ENCODE measurements at regions not wholly inside any gene's neighbourhood (a gene's known extent, or its start where the extent isn't known, plus 50 kb on each side); places are given as distances from the start of the nearest gene placed in this dataset.

DNA sequence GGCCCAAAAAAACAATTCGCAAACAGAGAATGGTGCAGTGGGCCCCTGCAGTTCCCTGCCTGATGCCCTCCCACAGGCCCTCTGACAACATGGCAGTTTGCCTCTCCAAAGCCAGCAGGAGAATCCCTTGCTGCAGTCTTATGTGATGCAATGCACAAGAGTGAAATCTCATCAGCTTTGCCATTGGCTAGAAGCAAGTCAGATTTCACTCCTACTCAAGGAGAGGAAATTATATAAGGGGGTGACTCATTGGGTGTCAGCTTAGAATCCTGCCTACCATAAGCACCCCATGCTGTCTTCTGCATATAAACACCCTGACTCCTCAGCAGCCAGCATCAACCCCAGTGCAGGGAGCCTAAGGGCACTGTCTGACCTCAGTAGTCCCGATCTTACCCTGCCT, 157.3 kb upstream of the LDB2 start:
- no peak overlapping the region for H3K27ac Mint-ChIP-seq
- no peak overlapping the region for H3K4me3 Mint-ChIP-seq
- no peak for DNase-seq (ENCODE audit: low spot score)

DNA sequence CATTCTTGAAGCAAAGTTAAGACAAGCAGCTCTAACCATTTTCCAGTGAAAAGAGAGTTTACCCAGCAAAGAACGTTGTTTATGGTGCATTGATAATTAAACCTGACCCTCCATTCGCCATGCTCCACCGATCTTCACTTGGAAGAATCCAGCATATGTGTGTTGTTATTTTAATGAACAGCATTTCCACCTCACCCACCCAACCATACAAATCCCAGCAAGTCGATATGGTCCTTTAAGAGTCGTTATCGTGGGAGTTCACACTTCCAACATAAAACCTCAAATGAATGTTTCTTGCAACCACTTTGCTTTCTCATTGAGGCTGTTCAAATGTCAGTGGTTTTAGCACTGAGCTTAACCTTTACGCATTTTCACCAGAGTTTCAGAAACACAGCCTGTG, 147.4 kb upstream of the LDB2 start:
- H3K4me1 Mint-ChIP-seq, result no peaks in the 10 kb centered on the region
- H3F3A ChIP-seq (replicated peaks; ENCODE audit: low read depth), result no peaks in the 10 kb centered on the region
- H3K4me3 ChIP-seq, result no peak overlapping the region
- no peak overlapping the region for H3K27ac Mint-ChIP-seq
- DNase-seq (ENCODE audit: low spot score), result no peak
- H3K9me2 ChIP-seq (ENCODE audit: insufficient read depth), result peaks cover 6% of the 10 kb centered on the region; the same call in 1 of the 2 replicates
- ATAC-seq, result no peak
- no peaks in the 10 kb centered on the region for H3K36me3 Mint-ChIP-seq (ENCODE audit: low read depth)
- H4K20me1 ChIP-seq (replicated peaks; ENCODE audit: insufficient read depth), result no peaks in the 10 kb centered on the region
- H3K79me2 ChIP-seq (replicated peaks; ENCODE audit: insufficient read depth), result no peaks in the 10 kb centered on the region
- H3K4me2 ChIP-seq, result no peak overlapping the region
- H2AFZ ChIP-seq, result no peak overlapping the region
- no peaks in the 10 kb centered on the region for H3K36me3 ChIP-seq (ENCODE audit: insufficient read depth)
- no peak overlapping the region for H3K4me3 Mint-ChIP-seq
- H3K27me3 Mint-ChIP-seq (ENCODE audit: insufficient read depth, low read depth, poor library complexity), result no peaks in the 10 kb centered on the region
- H3K4me1 ChIP-seq (ENCODE audit: insufficient read depth), result no peaks in the 10 kb centered on the region
- H3K9me3 Mint-ChIP-seq, result peaks cover 6% of the 10 kb centered on the region; the same call in 1 of the 3 replicates
- H3K27me3 ChIP-seq (ENCODE audit: insufficient read depth), result no peaks in the 10 kb centered on the region
- H3K27ac ChIP-seq (ENCODE audit: low read depth), result no peak overlapping the region
- no peak for TF ChIP-seq JUNB (IDR thresholded peaks at IDR 0.05; ENCODE audit: unreplicated experiment)
- TF ChIP-seq, protein P1, sequence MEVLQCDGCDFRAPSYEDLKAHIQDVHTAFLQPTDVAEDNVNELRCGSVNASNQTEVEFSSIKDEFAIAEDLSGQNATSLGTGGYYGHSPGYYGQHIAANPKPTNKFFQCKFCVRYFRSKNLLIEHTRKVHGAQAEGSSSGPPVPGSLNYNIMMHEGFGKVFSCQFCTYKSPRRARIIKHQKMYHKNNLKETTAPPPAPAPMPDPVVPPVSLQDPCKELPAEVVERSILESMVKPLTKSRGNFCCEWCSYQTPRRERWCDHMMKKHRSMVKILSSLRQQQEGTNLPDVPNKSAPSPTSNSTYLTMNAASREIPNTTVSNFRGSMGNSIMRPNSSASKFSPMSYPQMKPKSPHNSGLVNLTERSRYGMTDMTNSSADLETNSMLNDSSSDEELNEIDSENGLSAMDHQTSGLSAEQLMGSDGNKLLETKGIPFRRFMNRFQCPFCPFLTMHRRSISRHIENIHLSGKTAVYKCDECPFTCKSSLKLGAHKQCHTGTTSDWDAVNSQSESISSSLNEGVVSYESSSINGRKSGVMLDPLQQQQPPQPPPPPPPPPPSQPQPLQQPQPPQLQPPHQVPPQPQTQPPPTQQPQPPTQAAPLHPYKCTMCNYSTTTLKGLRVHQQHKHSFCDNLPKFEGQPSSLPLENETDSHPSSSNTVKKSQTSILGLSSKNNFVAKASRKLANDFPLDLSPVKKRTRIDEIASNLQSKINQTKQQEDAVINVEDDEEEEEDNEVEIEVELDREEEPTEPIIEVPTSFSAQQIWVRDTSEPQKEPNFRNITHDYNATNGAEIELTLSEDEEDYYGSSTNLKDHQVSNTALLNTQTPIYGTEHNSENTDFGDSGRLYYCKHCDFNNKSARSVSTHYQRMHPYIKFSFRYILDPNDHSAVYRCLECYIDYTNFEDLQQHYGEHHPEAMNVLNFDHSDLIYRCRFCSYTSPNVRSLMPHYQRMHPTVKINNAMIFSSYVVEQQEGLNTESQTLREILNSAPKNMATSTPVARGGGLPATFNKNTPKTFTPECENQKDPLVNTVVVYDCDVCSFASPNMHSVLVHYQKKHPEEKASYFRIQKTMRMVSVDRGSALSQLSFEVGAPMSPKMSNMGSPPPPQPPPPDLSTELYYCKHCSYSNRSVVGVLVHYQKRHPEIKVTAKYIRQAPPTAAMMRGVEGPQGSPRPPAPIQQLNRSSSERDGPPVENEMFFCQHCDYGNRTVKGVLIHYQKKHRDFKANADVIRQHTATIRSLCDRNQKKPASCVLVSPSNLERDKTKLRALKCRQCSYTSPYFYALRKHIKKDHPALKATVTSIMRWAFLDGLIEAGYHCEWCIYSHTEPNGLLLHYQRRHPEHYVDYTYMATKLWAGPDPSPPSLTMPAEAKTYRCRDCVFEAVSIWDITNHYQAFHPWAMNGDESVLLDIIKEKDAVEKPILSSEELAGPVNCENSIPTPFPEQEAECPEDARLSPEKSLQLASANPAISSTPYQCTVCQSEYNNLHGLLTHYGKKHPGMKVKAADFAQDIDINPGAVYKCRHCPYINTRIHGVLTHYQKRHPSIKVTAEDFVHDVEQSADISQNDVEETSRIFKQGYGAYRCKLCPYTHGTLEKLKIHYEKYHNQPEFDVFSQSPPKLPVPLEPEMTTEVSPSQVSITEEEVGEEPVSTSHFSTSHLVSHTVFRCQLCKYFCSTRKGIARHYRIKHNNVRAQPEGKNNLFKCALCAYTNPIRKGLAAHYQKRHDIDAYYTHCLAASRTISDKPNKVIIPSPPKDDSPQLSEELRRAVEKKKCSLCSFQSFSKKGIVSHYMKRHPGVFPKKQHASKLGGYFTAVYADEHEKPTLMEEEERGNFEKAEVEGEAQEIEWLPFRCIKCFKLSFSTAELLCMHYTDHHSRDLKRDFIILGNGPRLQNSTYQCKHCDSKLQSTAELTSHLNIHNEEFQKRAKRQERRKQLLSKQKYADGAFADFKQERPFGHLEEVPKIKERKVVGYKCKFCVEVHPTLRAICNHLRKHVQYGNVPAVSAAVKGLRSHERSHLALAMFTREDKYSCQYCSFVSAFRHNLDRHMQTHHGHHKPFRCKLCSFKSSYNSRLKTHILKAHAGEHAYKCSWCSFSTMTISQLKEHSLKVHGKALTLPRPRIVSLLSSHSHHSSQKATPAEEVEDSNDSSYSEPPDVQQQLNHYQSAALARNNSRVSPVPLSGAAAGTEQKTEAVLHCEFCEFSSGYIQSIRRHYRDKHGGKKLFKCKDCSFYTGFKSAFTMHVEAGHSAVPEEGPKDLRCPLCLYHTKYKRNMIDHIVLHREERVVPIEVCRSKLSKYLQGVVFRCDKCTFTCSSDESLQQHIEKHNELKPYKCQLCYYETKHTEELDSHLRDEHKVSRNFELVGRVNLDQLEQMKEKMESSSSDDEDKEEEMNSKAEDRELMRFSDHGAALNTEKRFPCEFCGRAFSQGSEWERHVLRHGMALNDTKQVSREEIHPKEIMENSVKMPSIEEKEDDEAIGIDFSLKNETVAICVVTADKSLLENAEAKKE (CRISPR knock-in tag; IDR thresholded peaks at IDR 0.05), result no peak
- TF ChIP-seq NANOG (IDR thresholded peaks at IDR 0.05; ENCODE audit: borderline replicate concordance), result no peak

More for the DNA sequence above, 157.3 kb upstream of the LDB2 start:
- no peaks in the 10 kb centered on the region for H3K36me3 Mint-ChIP-seq (ENCODE audit: low read depth)
- H3K27me3 Mint-ChIP-seq (ENCODE audit: insufficient read depth, low read depth, poor library complexity), result peaks cover 2% of the 10 kb centered on the region
- Histone ChIP-seq H3K36me3 (ENCODE audit: insufficient read depth) (no peaks in the 10 kb centered on the region), H3K4me1 (ENCODE audit: insufficient read depth) (no peaks in the 10 kb centered on the region), H3K27ac (ENCODE audit: low read depth) (no peak overlapping the region), H3K4me3 (no peak overlapping the region), H3F3A (replicated peaks; ENCODE audit: low read depth) (no peaks in the 10 kb centered on the region), H3K79me2 (replicated peaks; ENCODE audit: insufficient read depth) (no peaks in the 10 kb centered on the region), H3K4me2 (no peak overlapping the region), H3K27me3 (ENCODE audit: insufficient read depth) (no peaks in the 10 kb centered on the region), H3K9me2 (ENCODE audit: insufficient read depth) (peaks cover 16% of the 10 kb centered on the region; the same call in 1 of the 2 replicates), H2AFZ (peak overlapping the region; percentile 74; the same call in 1 of the 2 replicates), H4K20me1 (replicated peaks; ENCODE audit: insufficient read depth) (no peaks in the 10 kb centered on the region)
- ATAC-seq, result no peak; the same call in 2 of the 3 replicates
- no peak for TF ChIP-seq STAT1 (IDR thresholded peaks at IDR 0.05; ENCODE audit: unreplicated experiment)
- no peak for TF ChIP-seq EZH2phosphoT487 (IDR thresholded peaks at IDR 0.05; ENCODE audit: unreplicated experiment)
- TF ChIP-seq, protein P2, sequence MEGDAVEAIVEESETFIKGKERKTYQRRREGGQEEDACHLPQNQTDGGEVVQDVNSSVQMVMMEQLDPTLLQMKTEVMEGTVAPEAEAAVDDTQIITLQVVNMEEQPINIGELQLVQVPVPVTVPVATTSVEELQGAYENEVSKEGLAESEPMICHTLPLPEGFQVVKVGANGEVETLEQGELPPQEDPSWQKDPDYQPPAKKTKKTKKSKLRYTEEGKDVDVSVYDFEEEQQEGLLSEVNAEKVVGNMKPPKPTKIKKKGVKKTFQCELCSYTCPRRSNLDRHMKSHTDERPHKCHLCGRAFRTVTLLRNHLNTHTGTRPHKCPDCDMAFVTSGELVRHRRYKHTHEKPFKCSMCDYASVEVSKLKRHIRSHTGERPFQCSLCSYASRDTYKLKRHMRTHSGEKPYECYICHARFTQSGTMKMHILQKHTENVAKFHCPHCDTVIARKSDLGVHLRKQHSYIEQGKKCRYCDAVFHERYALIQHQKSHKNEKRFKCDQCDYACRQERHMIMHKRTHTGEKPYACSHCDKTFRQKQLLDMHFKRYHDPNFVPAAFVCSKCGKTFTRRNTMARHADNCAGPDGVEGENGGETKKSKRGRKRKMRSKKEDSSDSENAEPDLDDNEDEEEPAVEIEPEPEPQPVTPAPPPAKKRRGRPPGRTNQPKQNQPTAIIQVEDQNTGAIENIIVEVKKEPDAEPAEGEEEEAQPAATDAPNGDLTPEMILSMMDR (conservative IDR thresholded peaks at IDR 0.05; ENCODE audit: low read depth in 2 of 2), result no peak
- TF ChIP-seq ZNF331 (CRISPR knock-in tag; IDR thresholded peaks at IDR 0.05; ENCODE audit: low read depth), result no peak
- TF ChIP-seq JUNB (IDR thresholded peaks at IDR 0.05; ENCODE audit: unreplicated experiment), result no peak
- no peak for TF ChIP-seq EZH2 (IDR thresholded peaks at IDR 0.05; ENCODE audit: low read depth, unreplicated experiment)
- no peak for TF ChIP-seq CREB1 (CRISPR knock-in tag; IDR thresholded peaks at IDR 0.05; ENCODE audit: low read depth)
- no peak for TF ChIP-seq NANOG (IDR thresholded peaks at IDR 0.05; ENCODE audit: borderline replicate concordance)
- TF ChIP-seq, protein P3, sequence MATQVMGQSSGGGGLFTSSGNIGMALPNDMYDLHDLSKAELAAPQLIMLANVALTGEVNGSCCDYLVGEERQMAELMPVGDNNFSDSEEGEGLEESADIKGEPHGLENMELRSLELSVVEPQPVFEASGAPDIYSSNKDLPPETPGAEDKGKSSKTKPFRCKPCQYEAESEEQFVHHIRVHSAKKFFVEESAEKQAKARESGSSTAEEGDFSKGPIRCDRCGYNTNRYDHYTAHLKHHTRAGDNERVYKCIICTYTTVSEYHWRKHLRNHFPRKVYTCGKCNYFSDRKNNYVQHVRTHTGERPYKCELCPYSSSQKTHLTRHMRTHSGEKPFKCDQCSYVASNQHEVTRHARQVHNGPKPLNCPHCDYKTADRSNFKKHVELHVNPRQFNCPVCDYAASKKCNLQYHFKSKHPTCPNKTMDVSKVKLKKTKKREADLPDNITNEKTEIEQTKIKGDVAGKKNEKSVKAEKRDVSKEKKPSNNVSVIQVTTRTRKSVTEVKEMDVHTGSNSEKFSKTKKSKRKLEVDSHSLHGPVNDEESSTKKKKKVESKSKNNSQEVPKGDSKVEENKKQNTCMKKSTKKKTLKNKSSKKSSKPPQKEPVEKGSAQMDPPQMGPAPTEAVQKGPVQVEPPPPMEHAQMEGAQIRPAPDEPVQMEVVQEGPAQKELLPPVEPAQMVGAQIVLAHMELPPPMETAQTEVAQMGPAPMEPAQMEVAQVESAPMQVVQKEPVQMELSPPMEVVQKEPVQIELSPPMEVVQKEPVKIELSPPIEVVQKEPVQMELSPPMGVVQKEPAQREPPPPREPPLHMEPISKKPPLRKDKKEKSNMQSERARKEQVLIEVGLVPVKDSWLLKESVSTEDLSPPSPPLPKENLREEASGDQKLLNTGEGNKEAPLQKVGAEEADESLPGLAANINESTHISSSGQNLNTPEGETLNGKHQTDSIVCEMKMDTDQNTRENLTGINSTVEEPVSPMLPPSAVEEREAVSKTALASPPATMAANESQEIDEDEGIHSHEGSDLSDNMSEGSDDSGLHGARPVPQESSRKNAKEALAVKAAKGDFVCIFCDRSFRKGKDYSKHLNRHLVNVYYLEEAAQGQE (IDR thresholded peaks at IDR 0.05; ENCODE audit: unreplicated experiment), result no peak
- H3K4me1 Mint-ChIP-seq, result peaks cover 3% of the 10 kb centered on the region; the same call in 2 of the 3 replicates
- H3K9me3 Mint-ChIP-seq, result no peaks in the 10 kb centered on the region

All from GM23338 (cell line).